Tibial nerve (tissue), 3 donors: ENCODE measurements at regions not wholly inside any gene's neighbourhood (a gene's known extent, or its start where the extent isn't known, plus 50 kb on each side); places are given as distances from the start of the nearest gene placed in this dataset.

Experiments
- POLR2A ChIP-seq, 2 donors: fragments of 450-650 bp; IDR thresholded peaks; one replicate each; pipeline ENCODE4 v1.6.1; 2017; ENCODE audit warnings: antibody characterized with exemption in 2 of 2, mild to moderate bottlenecking in 2 of 2, moderate library complexity in 2 of 2
- TF ChIP-seq, protein P1 (sequence below), 5 experiments: fragments of 200-600 bp in 3 of 5; fragments of 450-650 bp in 2 of 5; sonication (generic) in 3 of 5; IDR thresholded peaks; one replicate each; pipeline ENCODE4 v1.5.1; 2016 to 2019; ENCODE audit warnings: antibody characterized with exemption in 5 of 5, mild to moderate bottlenecking in 3 of 5, moderate library complexity in 2 of 5

DNA sequence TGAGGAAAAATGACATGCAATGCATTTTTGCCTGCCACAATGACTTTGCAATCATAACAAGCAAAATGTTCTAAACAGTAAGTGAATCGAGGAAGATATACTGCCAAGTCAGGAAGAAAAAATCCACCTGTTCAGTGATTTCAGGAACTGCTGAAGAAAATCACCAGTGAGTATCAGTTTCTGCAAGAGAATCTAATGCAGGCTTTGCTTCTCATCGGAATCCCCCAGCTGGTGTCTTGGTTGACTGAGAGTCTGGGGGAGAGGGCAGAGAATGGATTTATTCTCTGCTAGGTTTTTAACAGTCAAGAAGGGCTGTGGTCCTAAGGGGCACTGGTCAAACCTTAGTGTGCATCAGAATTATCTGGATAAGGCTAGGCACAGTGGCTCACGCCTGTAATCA is 363.4 kb downstream of the CDH26 start:
- TF ChIP-seq, protein P1, sequence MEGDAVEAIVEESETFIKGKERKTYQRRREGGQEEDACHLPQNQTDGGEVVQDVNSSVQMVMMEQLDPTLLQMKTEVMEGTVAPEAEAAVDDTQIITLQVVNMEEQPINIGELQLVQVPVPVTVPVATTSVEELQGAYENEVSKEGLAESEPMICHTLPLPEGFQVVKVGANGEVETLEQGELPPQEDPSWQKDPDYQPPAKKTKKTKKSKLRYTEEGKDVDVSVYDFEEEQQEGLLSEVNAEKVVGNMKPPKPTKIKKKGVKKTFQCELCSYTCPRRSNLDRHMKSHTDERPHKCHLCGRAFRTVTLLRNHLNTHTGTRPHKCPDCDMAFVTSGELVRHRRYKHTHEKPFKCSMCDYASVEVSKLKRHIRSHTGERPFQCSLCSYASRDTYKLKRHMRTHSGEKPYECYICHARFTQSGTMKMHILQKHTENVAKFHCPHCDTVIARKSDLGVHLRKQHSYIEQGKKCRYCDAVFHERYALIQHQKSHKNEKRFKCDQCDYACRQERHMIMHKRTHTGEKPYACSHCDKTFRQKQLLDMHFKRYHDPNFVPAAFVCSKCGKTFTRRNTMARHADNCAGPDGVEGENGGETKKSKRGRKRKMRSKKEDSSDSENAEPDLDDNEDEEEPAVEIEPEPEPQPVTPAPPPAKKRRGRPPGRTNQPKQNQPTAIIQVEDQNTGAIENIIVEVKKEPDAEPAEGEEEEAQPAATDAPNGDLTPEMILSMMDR (IDR thresholded peaks at IDR 0.05): no peak
- TF ChIP-seq POLR2A (IDR thresholded peaks at IDR 0.05): no peak
